Thyroid gland (tissue), 4 donors: ENCODE measurements at regions not wholly inside any gene's neighbourhood (a gene's known extent, or its start where the extent isn't known, plus 50 kb on each side); places are given as distances from the start of the nearest gene placed in this dataset.
"Not testable (repeated sequence)": the region's sequence is repeated elsewhere in the genome, so short reads cannot be mapped to it uniquely, and the experiment has no call there.

ENCODE experiments used
- DNase-seq, 2 donors: peaks; one replicate each; pipeline ENCODE4 v3.0.0-alpha.2; 2019
- H3K27ac ChIP-seq, 3 donors: fragments of 200-600 bp; sonication (generic); 1 replicate in 2 of 3; 2 replicates in 1 of 3; pipeline ENCODE4 v1.5.1; 2016 to 2019; ENCODE audit warnings: mild to moderate bottlenecking in 1 of 3, moderate library complexity in 1 of 3
- H3K27me3 ChIP-seq: fragments of 200-600 bp; sonication (generic); one replicate; pipeline ENCODE4 v1.5.1; 2019
- H3K36me3 ChIP-seq, 2 donors: fragments of 200-600 bp; sonication (generic); one replicate each; pipeline ENCODE4 v1.5.1; 2016 to 2019
- H3K4me1 ChIP-seq, 2 donors: fragments of 200-600 bp; sonication (generic); one replicate each; pipeline ENCODE4 v1.5.1; 2017 to 2019
- H3K4me3 ChIP-seq, 3 donors: fragments of 200-600 bp; sonication (generic); replicated peaks in 1 of 3; 1 replicate in 2 of 3; 2 replicates in 1 of 3; pipeline ENCODE4 v1.5.1; 2016; ENCODE audit warnings: mild to moderate bottlenecking in 1 of 3
- H3K9me3 ChIP-seq: fragments of 200-600 bp; sonication (generic); one replicate; pipeline ENCODE4 v1.5.1; 2017
- POLR2A ChIP-seq, 2 donors: fragments of 450-650 bp; IDR thresholded peaks; one replicate each; pipeline ENCODE4 v1.6.1; 2017; ENCODE audit warnings: antibody characterized with exemption in 2 of 2, mild to moderate bottlenecking in 2 of 2, moderate library complexity in 1 of 2
- WGBS, 2 donors: methylation state at CpG; one replicate each; pipeline ENCODE4 v1.1.5; 2017; 5-methylcytosine and 5-hydroxymethylcytosine counted together
- intact Hi-C: fragments of 100-400 bp; cut with DNase I; formaldehyde crosslinking; loops from one replicate; pipeline ENCODE4 v1.15.1; 2023
- TF ChIP-seq, protein P1 (sequence below), 6 experiments: fragments of 200-600 bp in 3 of 6; fragments of 450-650 bp in 3 of 6; sonication (generic) in 3 of 6; IDR thresholded peaks; one replicate each; pipeline ENCODE4 v1.5.1; 2016 to 2019; ENCODE audit warnings: antibody characterized with exemption in 6 of 6, mild to moderate bottlenecking in 2 of 6, inconsistent platforms in 1 of 6, moderate library complexity in 1 of 6

DNA sequence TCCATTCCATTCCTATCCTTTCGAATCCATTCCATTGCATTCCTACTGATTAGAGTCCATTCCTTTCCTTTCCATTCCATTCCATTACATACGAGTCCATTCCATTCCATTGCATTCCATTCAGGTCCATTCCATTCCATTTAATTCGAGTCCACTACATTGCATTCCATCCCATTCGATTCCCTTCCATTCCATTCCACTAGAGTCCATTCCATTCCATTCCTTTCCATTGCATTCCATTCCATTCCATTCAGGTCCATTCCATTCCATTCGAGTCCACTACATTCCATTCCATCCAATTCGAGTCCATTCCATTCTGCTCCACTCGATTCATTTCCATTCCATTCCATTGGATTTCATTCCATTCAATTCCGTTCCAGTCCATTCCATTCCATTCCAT is 1133.6 kb downstream of the RPIA start:
- Histone ChIP-seq H3K9me3 (peaks cover 17% of the 10 kb centered on the region), H3K4me1 (no peaks in the 10 kb centered on the region), H3K27me3 (no peaks in the 10 kb centered on the region), H3K36me3 (no peaks in the 10 kb centered on the region), H3K27ac (no peak overlapping the region), H3K4me3 (no peak overlapping the region)
- DNase-seq = no peak
- WGBS, 2 donors = 78 to 81% methylated on average over 8 of the region's 8 CpGs
- intact Hi-C loops = no loop called here
- TF ChIP-seq POLR2A (IDR thresholded peaks at IDR 0.05) = no peak
- TF ChIP-seq, protein P1, sequence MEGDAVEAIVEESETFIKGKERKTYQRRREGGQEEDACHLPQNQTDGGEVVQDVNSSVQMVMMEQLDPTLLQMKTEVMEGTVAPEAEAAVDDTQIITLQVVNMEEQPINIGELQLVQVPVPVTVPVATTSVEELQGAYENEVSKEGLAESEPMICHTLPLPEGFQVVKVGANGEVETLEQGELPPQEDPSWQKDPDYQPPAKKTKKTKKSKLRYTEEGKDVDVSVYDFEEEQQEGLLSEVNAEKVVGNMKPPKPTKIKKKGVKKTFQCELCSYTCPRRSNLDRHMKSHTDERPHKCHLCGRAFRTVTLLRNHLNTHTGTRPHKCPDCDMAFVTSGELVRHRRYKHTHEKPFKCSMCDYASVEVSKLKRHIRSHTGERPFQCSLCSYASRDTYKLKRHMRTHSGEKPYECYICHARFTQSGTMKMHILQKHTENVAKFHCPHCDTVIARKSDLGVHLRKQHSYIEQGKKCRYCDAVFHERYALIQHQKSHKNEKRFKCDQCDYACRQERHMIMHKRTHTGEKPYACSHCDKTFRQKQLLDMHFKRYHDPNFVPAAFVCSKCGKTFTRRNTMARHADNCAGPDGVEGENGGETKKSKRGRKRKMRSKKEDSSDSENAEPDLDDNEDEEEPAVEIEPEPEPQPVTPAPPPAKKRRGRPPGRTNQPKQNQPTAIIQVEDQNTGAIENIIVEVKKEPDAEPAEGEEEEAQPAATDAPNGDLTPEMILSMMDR (IDR thresholded peaks at IDR 0.05) = no peak

DNA sequence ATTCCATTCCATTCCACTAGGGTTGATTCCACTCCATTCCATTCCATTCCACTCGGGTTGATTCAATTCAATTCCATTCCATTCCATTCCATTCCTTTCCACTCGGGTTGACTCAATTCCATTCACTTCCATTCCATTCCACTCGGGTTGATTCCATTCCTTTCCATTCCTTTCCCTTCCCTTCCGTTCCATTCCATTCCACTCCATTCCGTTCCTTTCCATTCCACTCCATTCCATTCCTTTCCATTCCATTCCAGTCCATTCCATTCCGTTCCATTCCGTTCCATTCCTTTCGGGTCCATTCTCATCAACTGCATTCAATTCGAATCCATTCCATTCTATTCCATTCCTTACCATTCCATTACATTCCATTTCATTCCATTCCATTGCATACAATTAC is 1135.3 kb downstream of the RPIA start:
- 72 to 78% methylated on average over 9 of the region's 9 CpGs for WGBS, 2 donors
- intact Hi-C loops, H3K27me3 ChIP-seq, DNase-seq, H3K4me1 ChIP-seq, H3K27ac ChIP-seq, H3K4me3 ChIP-seq, H3K36me3 ChIP-seq: not testable (repeated sequence)
- peaks cover 17% of the 10 kb centered on the region for H3K9me3 ChIP-seq

DNA sequence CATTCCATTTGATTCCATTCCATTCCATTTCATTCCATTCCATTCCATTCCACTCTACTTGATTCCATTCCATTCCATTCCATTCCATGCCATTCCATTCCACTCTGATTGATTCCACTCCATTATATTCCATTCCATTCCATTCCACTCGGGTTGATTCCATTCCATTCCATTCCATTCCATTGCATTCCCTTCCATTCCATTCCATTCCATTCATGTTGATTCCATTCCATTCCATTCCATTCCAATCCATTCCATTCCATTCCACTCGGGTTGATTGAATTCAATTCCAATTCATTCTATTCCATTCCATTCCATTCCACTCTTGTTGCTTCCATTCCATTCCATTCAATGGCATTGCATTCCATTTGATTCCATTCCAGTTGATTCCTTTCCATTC is 1136.4 kb downstream of the RPIA start:
- 55 to 57% methylated on average over 2 of the region's 2 CpGs for WGBS, 2 donors
- H3K4me3 ChIP-seq, DNase-seq, H3K4me1 ChIP-seq, H3K27me3 ChIP-seq, intact Hi-C loops, H3K27ac ChIP-seq, H3K36me3 ChIP-seq: not testable (repeated sequence)
- H3K9me3 ChIP-seq = peaks cover 17% of the 10 kb centered on the region

DNA sequence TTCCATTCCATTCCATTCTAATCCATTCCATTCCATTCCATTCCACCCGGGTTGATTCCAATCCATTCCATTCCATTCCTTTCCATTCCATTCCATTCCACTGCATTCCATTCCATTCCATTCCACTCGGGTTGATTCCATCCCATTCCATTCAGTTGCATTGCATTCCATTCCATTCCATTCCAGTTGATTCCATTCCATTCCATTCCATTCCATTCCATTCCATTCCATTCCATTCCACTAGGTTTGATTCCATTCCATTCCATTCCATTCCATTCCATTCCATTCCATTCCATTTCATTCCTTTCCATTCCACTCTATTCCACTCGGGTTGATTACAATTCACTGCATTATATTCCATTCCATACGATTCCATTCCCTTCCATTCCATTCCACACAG is 1136.9 kb downstream of the RPIA start:
- H3K36me3 ChIP-seq, intact Hi-C loops, H3K4me1 ChIP-seq, DNase-seq, H3K27ac ChIP-seq, H3K27me3 ChIP-seq, H3K4me3 ChIP-seq: not testable (repeated sequence)
- peaks cover 17% of the 10 kb centered on the region for H3K9me3 ChIP-seq
- WGBS, 2 donors = 68 to 75% methylated on average over 4 of the region's 4 CpGs

DNA sequence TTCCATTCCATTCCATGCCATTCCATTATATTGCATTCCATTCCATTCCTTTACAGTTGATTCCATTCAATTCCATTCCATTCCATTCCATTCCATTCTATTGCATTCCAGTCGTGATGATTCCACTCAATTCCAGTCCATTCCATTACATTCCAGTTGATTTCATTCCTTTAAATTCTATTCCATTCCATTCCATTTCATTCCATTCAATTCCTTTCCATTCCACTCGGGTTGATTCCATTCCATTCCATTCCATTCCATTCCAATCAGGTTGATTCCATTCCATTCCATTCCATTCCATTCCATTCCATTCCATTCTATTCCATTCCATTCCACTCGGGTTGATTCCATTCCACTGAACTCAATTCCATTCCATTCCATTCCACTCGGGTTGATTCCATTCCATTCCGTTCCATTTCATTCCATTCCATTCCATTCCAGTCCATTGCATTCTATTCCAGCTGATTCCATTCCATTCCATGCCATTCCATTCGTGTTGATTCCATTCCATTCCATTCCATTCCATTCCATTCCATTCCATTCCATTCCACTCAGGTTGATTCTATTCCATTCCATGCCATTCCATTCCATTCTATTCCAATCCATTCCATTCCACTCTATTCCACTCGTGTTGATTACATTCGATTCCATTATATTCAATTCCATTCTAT is 1137.6 kb downstream of the RPIA start:
- H3K27me3 ChIP-seq, H3K4me3 ChIP-seq, intact Hi-C loops, DNase-seq, H3K4me1 ChIP-seq, H3K36me3 ChIP-seq, H3K27ac ChIP-seq: not testable (repeated sequence)
- 57 to 63% methylated on average over 8 of the region's 8 CpGs for WGBS, 2 donors
- H3K9me3 ChIP-seq = peaks cover 17% of the 10 kb centered on the region

DNA sequence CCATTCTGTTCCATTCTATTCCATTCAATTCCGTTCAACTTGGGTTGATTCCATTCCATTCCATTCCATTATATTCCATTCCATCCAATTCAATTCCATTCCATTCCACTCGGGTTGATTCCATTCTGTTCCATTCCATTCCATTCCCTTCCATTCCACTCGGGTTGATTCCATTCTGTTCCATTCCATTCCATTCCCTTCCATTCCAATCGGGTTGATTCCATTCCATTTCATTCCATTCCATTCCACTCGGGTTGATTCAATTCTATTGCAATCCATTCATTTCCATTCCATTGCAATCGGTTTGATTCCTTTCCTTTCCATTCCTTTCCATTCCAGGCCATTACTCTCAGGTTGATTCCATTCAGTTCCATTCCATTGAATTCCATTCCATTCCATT is 1138.4 kb downstream of the RPIA start:
- 70 to 75% methylated on average over 6 of the region's 6 CpGs for WGBS, 2 donors
- no peaks in the 10 kb centered on the region for H3K36me3 ChIP-seq
- no peak overlapping the region for H3K4me3 ChIP-seq
- no peak for TF ChIP-seq POLR2A (IDR thresholded peaks at IDR 0.05)
- TF ChIP-seq, protein P1 (IDR thresholded peaks at IDR 0.05) = no peak
- no peak for DNase-seq
- intact Hi-C loops = no loop called here
- H3K27me3 ChIP-seq = no peaks in the 10 kb centered on the region
- H3K4me1 ChIP-seq = no peaks in the 10 kb centered on the region
- peaks cover 17% of the 10 kb centered on the region for H3K9me3 ChIP-seq
- no peak overlapping the region for H3K27ac ChIP-seq

DNA sequence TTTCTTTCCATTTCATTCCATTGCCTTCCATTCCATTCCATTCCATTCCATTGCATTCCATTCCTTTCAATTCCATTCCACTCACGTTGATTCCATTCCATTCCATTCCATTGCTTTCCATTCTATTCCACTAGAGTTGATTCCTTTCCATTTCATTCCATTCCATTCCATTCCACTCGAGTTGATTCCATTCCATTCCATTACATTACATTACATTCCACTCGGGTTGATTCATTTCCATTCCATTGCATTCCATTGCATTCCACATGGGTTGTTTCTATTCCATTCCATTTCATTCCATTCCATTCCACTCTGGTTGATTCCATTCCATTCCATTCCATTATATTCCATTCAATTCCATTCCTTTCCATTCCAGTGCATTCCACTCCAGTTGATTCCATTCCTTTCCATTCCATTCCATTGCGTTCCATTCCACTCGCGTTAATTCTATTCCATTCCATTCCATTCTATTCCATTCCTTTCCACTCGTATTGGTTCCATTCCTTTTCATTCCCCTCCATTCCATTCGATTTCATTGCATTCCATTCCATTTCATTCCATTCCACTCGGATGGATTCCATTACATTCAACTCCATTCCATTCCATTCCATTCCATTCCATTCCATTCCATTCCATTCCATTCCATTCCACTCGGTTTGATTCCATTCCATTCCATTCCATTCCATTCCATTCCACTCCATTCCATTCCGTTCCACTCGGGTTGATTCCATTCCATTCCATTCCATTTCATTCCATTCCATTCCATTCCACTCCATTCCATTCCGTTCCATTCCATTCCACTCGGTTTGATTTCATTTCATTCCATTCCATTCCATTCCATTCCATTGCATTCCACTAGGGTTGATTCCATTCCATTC is 1139.1 kb downstream of the RPIA start:
- intact Hi-C loops, DNase-seq, H3K4me3 ChIP-seq, H3K27ac ChIP-seq, H3K36me3 ChIP-seq, H3K27me3 ChIP-seq, H3K4me1 ChIP-seq: not testable (repeated sequence)
- WGBS, 2 donors = 63 to 67% methylated on average over 14 of the region's 14 CpGs
- peaks cover 11% of the 10 kb centered on the region for H3K9me3 ChIP-seq
